Neuron (in vitro differentiated cells): ENCODE measurements at regions not wholly inside any gene's neighbourhood (a gene's known extent, or its start where the extent isn't known, plus 50 kb on each side); places are given as distances from the start of the nearest gene placed in this dataset.
"Not testable (repeated sequence)": the region's sequence is repeated elsewhere in the genome, so short reads cannot be mapped to it uniquely, and the experiment has no call there.

Experiments
- H2AFZ ChIP-seq: one replicate; pipeline ENCODE4 v1.6.1; 2013; ENCODE audit warnings: low read depth, mild to moderate bottlenecking, inconsistent platforms, low read length, moderate library complexity
- H3K27me3 ChIP-seq: one replicate; pipeline ENCODE4 v1.6.1; 2013; ENCODE audit warnings: low read length; ENCODE audit not compliant: insufficient read depth
- H3K36me3 ChIP-seq: one replicate; pipeline ENCODE4 v1.6.1; 2013; ENCODE audit warnings: low read length; ENCODE audit not compliant: insufficient read depth
- H3K4me1 ChIP-seq: one replicate; pipeline ENCODE4 v1.6.1; 2013; ENCODE audit warnings: low read length; ENCODE audit not compliant: insufficient read depth
- H3K4me3 ChIP-seq: 2 replicates; pipeline ENCODE4 v1.5.1; 2013; ENCODE audit warnings: mild to moderate bottlenecking, low read length, moderate library complexity
- H3K9me3 ChIP-seq: one replicate; pipeline ENCODE4 v1.6.1; 2013; ENCODE audit warnings: low read length

DNA sequence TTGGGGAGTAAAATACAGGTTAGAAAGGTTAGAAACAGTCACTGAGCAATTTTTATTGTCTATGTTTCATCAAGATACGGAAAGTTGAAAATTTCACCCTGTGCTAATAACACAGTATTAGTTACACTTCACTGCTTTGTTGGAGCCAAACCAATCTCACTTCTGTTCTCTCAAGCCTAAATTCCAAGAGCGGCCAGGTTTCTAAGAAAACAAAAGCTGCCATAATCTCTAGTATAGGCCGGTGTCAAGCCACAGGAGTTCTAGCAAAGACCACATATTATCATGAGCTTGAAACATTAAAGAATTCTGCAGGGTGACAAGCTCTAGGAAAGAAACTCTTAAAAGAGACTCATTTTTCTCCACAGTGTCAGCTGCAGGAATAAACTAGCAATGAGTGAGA is 128.7 kb downstream of the TXNL1 start:
- Histone ChIP-seq H2AFZ (no peak overlapping the region), H3K27me3 (no peaks in the 10 kb centered on the region), H3K9me3 (no peaks in the 10 kb centered on the region), H3K4me3 (no peak overlapping the region), H3K36me3 (no peaks in the 10 kb centered on the region), H3K4me1 (peaks cover 10% of the 10 kb centered on the region)

GRCh38 chr18:56508370-56509036 is 129.9 kb downstream of the TXNL1 start:
- H3K4me3 ChIP-seq: no peak overlapping the region
- no peaks in the 10 kb centered on the region for H3K36me3 ChIP-seq
- no peaks in the 10 kb centered on the region for H3K9me3 ChIP-seq
- peaks cover 10% of the 10 kb centered on the region for H3K4me1 ChIP-seq
- no peaks in the 10 kb centered on the region for H3K27me3 ChIP-seq
- no peak overlapping the region for H2AFZ ChIP-seq

DNA sequence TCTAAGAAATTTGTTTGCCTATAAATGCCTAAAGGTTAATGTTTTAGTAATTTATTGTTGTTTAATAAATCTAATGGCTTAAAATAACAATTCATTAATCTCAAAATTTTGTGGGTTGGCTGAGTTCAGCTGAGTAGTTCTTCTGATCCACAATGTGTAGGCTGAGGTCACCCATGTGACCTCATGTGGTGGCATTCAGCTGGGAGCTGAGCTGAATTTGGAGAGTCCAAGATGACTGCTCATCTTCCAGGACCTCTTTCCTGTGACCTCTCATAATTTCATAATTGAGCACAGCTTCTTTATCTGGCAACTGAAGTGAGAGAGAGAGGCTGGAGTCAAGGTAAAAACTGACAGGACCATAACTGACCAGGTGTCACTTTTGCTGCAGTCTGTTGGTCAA is 132.4 kb downstream of the TXNL1 start:
- Histone ChIP-seq H3K9me3 (no peaks in the 10 kb centered on the region), H3K4me1 (peaks cover 10% of the 10 kb centered on the region), H2AFZ (no peak overlapping the region), H3K27me3 (no peaks in the 10 kb centered on the region), H3K4me3 (no peak overlapping the region), H3K36me3 (no peaks in the 10 kb centered on the region)

- Histone ChIP-seq H3K4me3 (no peak overlapping the region), H2AFZ (no peak overlapping the region), H3K4me1 (peaks cover 10% of the 10 kb centered on the region), H3K36me3 (no peaks in the 10 kb centered on the region), H3K9me3 (no peaks in the 10 kb centered on the region), H3K27me3 (no peaks in the 10 kb centered on the region)
Observed at GRCh38 chr18:56505293-56505692, 133.1 kb downstream of the TXNL1 start.

DNA sequence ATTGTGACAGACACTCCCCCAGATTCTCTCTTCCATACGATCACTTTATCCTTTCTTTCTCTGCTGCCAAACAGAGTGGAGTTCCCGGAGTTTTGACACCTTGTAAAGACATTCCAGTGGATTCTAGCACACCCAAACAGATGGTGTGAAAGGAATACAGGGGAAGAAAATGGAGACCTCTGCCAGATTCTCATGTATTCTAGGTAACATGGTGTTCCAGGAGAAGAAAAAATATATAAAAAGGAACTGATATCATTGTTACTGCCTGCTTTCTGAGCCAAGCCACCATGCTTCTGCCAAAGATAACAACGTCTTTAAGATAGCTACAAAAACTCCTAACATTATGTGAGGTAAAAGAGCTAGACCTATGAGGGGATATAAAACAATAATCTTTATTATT is 136.5 kb downstream of the TXNL1 start:
- Histone ChIP-seq H3K36me3 (no peaks in the 10 kb centered on the region), H3K9me3 (no peaks in the 10 kb centered on the region), H3K4me3 (no peak overlapping the region), H2AFZ (no peak overlapping the region), H3K27me3 (no peaks in the 10 kb centered on the region), H3K4me1 (no peaks in the 10 kb centered on the region)

DNA sequence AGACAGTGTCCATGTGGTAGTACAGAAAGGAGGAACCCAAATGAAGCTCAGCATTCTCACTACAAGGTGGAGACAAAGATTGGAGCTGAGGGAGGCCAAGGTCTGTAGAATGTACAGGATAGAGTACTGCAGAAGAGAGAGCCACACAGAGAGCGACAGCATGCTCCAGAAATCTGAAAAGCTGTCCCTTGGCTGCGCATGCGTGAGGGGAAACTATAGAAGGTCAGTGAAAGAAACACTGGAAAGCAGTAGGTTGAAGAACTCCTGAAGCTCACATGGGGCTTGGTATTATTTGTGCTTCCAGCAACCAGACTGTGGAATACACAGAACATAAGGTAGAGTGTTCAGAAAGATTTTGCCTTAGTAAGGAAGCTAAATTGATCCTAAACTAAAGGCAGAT is 142.5 kb downstream of the TXNL1 start:
- Histone ChIP-seq H2AFZ (no peak overlapping the region), H3K4me3 (no peak overlapping the region), H3K4me1 (no peaks in the 10 kb centered on the region), H3K36me3 (no peaks in the 10 kb centered on the region), H3K9me3 (no peaks in the 10 kb centered on the region), H3K27me3 (no peaks in the 10 kb centered on the region)

DNA sequence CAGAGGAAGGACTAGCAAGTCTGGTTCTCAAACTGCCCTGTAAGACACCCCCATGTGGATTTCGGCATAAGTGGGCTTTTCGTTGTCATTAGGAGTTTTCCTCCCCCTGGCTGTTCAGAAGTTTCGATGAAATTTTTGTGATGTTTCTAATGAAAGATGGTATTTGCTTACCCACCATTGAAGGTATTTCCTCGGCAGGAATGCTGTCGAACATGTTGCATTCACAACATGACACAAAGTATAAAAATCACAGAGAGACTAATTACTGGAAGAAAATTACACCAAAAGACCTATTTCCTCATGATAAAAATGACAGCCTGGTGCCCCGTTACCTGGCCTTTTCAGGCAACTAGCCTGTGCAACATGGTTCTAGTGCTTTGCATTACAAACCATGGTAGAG is 144.9 kb downstream of the TXNL1 start:
- Histone ChIP-seq H3K36me3 (no peaks in the 10 kb centered on the region), H3K4me1 (no peaks in the 10 kb centered on the region), H3K27me3 (no peaks in the 10 kb centered on the region), H3K4me3 (no peak overlapping the region), H3K9me3 (no peaks in the 10 kb centered on the region), H2AFZ (no peak overlapping the region)

GRCh38 chr18:56492136-56492535 is 146.3 kb downstream of the TXNL1 start:
- no peak overlapping the region for H2AFZ ChIP-seq
- H3K4me3 ChIP-seq: no peak overlapping the region
- H3K9me3 ChIP-seq: no peaks in the 10 kb centered on the region
- H3K4me1 ChIP-seq: no peaks in the 10 kb centered on the region
- H3K27me3 ChIP-seq: no peaks in the 10 kb centered on the region
- no peaks in the 10 kb centered on the region for H3K36me3 ChIP-seq

DNA sequence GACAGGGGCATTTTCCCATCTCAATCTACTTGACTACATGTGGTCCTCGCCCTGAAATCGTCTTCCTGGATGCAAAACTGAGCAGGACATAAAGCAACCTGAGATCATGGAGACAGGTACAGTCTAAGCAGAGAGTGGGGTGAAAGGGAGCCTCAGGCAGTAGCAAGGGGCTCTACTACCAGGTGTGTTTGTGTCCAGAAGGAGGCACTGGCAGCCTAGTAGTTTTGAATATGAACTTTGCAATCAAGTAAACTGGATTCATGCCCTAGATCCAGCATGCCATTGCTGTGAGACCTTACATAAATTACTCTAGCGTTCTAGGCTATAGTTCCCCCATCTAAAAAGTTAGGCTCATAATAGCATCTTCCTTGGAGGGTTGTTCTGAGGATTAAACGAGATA is 147.4 kb downstream of the TXNL1 start:
- Histone ChIP-seq H3K4me1 (no peaks in the 10 kb centered on the region), H3K4me3 (no peak overlapping the region), H3K27me3 (no peaks in the 10 kb centered on the region), H3K36me3 (no peaks in the 10 kb centered on the region), H2AFZ (no peak overlapping the region), H3K9me3 (no peaks in the 10 kb centered on the region)

GRCh38 chr18:56489893-56490292 is 148.5 kb downstream of the TXNL1 start:
- H3K4me3 ChIP-seq: no peak overlapping the region
- no peaks in the 10 kb centered on the region for H3K4me1 ChIP-seq
- H3K36me3 ChIP-seq: no peaks in the 10 kb centered on the region
- H3K27me3 ChIP-seq: no peaks in the 10 kb centered on the region
- H3K9me3 ChIP-seq: no peaks in the 10 kb centered on the region
- H2AFZ ChIP-seq: no peak overlapping the region

GRCh38 chr18:56488739-56489138 is 149.7 kb downstream of the TXNL1 start:
- Histone ChIP-seq H2AFZ (no peak overlapping the region), H3K4me1 (no peaks in the 10 kb centered on the region), H3K27me3 (no peaks in the 10 kb centered on the region), H3K9me3 (no peaks in the 10 kb centered on the region), H3K36me3 (no peaks in the 10 kb centered on the region), H3K4me3 (no peak overlapping the region)

GRCh38 chr18:56487801-56488200 is 150.6 kb downstream of the TXNL1 start:
- H3K4me1 ChIP-seq: no peaks in the 10 kb centered on the region
- no peaks in the 10 kb centered on the region for H3K9me3 ChIP-seq
- no peaks in the 10 kb centered on the region for H3K27me3 ChIP-seq
- H3K36me3 ChIP-seq: no peaks in the 10 kb centered on the region
- no peak overlapping the region for H3K4me3 ChIP-seq
- H2AFZ ChIP-seq: no peak overlapping the region

GRCh38 chr18:56483386-56483785 is 155.0 kb downstream of the TXNL1 start:
- H3K4me3 ChIP-seq: no peak overlapping the region
- H3K4me1 ChIP-seq: no peaks in the 10 kb centered on the region
- H3K27me3 ChIP-seq: no peaks in the 10 kb centered on the region
- no peaks in the 10 kb centered on the region for H3K36me3 ChIP-seq
- H3K9me3 ChIP-seq: no peaks in the 10 kb centered on the region
- H2AFZ ChIP-seq: no peak overlapping the region

GRCh38 chr18:56482813-56483212 is 155.6 kb downstream of the TXNL1 start:
- H3K4me1 ChIP-seq, H3K36me3 ChIP-seq, H3K27me3 ChIP-seq, H2AFZ ChIP-seq, H3K9me3 ChIP-seq, H3K4me3 ChIP-seq: not testable (repeated sequence)
